ENCODE measurements at regions not wholly inside any gene's neighbourhood (a gene's known extent, or its start where the extent isn't known, plus 50 kb on each side); places are given as distances from the start of the nearest gene placed in this dataset.

DNA sequence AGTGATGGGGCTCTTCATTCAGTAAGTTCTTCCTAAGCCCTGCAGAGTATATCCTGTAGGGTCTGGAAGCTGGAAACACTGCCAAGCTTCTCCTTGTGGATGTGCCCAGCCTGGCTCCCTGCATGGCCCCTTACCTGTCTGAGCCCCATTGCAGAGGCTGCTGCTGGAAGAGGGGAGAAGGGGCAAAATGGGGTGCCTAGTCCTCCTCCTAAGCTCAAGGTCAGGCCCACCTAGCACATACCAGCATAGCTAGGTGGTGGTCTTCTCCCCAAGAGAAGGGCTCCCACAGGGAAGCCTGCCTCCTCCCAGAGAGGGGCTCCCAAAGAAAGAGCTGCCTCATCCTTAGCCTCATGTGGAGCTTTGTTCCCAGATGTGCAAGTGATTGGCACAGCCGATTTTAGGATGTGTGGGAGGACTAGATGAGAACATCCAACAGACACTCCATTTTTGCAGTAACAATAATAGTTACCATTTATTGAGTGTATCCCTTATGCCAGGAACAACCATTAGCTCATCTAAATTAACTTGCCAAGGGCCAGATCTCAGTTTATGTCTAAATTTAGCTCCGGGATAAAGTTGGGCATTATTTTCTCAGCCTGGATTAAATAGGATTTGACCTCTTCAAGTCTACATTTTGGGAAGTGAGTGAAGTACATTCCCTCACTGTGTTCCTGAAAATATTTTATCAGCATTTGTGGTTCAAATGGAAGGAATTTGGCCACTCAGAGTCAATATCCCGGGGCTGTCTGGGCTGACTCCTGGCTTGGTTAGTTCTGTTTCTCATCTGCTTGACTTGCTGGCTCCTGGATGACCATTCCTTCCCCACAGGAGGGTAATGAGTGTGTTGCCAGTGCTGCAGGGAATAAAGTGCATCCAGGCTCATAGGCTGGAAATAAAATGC is 291.1 kb upstream of the ROPN1 start:
- no peak for DNase-seq

DNA sequence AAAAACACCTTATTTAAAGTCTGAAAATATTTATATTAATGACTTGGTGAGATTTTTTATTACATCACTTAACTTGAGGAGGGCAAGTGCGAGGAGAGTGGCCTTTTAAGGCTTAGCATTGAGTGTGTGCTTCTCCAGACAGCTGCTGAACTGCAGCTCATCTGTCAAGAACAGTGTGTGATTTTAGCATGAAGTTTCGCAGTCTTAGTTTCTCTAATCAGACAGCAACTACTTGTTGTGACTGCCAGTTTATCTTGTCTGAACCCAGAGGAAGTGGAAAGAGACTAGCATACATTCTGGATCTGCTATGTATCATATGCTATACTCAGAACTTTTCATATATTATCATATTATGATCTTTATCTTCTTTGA is 291.7 kb upstream of the ROPN1 start:
- no peak for DNase-seq

DNA sequence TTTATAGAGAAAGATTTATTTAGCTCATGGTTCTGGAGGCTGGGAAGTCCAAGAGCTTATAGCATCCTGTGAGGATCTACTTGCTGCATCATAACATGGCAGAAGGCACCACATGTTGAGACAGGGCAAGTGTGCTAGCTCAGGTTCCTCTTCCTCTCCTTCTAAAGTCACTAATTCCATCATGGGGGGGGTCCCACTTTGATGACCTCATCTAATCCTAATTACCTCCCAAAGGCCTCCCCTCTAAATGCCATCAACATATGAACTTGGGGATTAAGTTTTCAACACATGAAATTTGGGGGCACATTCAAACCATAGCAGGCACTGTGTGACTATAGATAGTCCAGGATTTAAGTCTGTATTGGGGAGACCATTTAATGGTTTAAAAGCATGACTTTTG is 297.1 kb upstream of the ROPN1 start:
- no peak for DNase-seq

DNA sequence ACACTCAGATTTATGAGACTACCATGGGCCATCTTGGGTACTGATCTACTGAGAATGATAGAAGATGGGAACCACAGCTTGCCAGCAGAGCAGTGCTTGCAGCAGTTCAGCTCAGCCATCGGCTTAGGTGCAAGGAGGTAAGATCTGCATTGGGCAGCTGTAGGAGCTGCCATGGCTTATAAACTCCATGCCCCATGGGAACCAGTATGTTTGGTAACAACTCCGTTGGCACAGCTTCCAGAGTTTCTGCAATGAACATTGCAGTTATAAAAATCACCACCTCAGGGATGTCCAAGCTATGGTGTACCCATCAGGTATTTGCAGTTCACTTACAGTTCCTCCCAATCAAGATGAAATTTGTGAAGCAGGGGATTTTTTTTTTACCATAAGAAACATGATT is 299.1 kb upstream of the ROPN1 start:
- DNase-seq = no peak

DNA sequence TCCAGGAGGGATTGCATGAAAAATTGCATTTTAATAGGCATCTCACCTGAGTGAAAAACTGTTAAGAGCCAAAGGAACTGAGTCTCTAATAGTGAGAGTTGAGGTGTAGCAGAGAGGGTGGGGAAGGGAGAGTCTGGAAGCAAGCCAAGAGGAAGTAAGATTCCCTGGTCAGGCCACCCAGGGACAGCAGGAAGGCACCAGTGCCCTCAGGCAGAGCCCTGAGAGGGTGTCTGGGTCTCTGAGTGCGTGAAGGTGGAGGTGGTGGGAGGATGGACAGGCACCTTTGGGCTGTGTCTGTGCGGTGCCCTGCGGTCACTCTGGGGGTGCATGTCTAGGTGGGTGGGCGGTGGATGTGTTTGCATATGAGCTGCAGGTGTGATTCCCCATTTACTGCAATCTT is 300.4 kb upstream of the ROPN1 start:
- no peak for DNase-seq

DNA sequence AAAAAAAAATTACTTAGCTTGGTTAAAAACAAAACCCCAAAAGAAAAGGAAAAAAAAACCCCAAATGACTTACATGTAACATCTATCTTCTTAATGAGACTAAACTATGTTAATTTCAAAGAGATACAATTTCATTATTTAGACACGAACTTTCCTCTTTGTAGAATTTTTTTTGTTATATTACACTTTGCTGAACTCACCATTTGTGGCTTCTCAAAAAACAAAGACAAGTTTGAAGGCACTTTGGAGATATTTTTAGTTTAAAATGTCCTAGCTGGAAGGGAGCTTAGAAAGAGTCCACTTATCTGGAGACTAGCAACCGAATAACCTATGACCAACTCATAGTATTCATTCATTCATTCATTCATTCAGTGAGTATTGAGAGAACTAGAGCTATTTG is 301.7 kb upstream of the ROPN1 start:
- no peak for DNase-seq

DNA sequence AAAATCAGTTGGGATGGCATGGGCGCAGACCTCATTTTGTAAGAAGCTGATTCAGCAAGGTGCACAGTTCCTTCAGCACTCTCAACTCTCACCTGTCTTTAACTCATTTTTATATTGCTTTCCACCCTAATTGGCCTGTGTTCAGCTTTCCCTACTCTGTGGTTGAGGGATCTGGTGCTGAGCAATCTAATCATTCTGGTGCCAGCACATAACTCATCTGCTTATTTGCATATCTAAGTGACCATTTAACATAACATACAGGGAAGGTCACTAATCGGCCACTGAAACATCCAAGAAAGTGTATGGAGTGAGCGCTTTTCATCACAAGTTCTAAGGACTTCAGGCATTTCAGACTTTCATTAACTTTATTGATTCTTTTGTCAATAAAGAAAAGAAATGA is 303.4 kb upstream of the ROPN1 start:
- DNase-seq = no peak

DNA sequence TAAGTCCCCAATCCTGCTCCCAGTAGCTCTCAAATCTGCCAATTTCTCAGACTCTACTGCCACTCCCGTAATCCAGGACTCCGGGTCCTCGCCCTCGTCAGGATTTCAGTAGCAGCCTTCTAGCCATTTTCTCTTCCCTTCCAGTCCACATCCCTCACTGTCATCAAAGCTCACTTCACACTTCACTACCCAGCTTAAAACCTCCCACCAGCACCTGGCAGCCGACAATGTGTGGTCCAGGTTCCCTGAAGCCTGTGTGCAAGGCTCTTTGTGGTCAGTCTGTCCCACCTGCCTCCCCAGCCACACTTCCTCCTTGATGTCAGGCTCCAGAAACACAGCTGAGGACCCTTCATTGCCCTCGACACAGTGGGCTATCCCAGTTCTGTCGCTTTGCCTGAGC is 304.5 kb upstream of the ROPN1 start:
- no peak for DNase-seq

DNA sequence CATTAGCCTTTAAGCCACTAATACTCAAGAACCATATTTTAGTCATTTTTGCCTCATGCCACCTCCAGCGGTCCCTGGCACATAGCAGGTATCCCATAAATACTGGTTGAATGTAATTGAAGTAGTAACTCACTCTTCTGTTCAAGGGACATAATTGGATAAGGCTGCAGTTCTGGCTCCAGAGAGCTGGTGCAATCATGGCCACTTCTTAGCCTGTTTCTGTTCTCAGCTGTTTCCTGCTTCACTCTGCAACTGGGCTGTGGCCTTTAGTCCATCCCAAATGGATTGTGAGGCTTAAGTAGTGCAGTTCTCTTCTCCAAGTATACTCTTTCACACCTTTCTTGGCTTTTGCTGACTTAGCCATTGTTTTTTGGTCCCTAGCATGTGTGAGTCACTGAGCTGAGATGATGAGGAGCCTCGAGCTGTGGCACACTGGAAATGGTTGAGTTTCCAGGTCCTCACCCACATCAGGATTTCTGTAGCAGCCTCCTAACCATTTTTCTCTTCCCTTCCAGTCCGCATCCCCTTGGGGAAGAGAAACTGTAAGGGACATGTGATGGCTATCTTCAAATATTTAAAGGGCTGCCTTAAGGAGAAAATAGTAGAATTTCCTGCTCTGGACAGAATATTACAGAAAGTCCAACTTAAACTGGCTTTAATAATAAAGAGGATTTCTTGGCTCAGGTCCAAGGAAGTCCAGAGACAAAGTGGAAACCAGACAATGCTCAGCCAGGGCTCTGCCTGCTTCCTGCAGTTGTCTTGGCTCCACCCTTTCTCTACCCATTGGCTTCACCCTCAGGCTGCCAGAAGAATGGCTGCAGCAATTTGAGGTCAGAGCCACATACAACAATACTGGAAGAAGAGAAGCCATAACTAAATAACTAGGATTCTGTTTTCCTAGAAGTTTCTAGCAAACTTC is 305.4 kb upstream of the ROPN1 start:
- no peak for DNase-seq

DNA sequence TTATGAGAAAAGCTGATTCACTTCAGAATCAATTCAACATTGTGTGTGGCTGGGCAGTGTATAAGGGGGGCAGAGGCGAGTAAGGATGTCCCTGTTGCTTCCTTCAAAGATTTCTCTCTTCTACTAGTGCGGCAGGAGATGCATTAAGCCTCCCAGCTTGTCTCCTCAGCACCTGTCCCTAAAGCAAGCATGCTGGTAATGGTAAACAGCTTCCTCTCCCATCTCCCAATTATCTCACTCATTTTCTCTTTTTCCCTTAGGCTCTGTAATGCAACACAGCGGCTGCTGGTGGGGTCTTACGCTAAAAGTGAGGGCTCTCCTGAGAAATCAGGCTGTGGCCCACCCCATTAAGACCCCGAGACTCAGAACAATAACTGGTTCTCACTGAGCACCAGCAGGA is 306.4 kb upstream of the ROPN1 start:
- DNase-seq = no peak

DNA sequence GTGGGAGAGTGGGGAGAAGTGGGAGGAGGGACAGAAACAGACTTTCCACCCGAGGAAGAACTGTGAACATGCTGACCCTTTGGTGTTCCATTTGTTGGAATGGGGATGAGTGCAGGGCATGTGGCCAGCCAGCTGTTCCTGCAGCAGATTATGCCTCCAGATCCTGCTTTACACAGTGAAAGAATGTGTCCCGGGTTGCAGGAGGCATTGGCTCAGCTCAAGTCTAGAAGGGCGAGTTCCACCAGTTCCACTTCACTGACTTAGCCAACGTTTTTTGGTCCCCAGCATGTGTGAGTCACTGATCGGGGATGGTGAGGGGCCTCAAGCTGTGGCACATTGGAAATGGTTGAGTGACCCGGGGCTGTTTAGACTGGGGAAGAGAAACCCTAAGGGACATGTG is 307.0 kb upstream of the ROPN1 start:
- no peak for DNase-seq

DNA sequence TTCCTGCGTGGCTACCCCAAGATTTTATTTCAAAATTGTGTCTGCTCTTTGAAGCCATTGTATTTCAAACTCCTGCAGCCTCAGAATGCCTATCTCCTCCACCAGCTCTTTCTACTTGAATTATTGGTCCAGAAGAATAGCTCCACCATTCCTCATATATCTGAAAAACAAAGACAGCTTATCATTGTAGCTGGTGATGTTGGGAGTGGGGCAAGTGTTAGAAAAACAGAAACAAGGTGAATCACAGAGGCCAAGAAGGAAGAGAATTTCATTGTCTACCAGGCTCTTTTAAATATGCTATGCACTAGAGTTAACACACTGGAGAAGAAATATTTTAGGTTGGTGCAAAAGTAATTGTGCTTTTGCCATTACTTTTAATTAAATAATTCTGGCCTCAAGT is 307.9 kb upstream of the ROPN1 start:
- DNase-seq = no peak

DNA sequence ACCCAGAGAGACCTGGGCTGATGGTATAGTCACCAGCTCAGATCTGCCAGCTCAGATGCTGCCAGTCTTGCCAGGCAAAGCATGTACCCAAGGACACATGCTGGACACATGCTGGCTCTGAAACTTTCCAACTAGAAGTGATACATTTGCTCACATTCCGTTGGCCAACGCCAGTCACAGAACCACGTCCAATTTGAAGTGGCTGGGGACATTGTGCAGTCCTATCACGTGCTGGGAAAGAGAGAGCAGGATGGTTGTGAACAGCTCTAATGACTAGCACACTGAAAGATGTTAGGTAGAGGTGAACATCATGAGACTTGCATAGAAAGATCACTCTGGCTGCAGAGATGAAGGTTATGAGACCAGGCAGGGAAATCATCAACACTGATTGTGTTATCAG is 308.5 kb upstream of the ROPN1 start:
- no peak for DNase-seq

DNA sequence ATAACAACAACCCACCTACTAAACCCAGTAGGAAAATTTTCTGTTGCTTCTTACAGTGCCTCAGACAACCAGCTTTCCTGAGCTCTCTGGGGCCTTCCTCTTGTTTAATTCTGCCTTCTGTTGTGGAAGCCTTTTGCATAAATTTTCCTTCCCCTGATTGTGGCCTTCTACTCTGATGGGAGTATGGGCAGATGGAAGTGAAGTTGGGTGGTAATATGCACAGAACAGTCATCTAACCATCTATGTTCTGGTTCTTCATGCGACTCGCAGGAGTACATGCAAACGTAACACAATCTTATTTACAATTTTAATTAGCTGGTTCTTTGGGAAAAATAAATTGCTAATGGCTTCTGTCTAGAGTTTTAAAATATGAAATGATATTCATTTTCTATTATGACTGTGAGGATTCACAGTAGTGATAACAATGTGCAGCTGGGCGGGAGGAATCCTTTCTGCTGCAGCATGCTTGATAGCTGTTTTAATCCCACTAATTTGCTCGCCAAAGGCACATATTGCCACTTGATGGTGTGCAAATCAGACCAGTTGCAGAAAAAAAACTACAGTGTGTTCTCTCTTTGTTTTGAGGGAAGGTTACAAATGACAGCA is 311.5 kb upstream of the ROPN1 start:
- no peak for DNase-seq

DNA sequence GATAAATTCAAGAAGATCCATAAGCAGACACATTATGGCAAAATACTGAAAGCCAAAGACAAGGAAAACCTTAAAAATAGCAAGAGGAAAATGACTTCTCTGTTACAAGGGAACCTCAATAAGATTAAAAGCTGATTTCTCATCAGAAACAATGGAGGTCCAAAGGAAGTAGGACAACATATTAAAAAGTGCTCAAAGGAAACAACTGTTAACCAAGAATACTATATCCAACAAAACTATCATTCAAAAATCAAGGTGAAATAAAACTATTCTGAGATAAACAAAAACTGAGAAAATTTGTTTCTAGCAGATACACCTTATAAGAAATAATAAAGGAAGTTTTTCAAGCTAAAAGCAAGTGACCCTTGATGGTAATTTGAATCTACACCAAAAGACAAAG is 314.7 kb upstream of the ROPN1 start:
- no peak for DNase-seq

DNA sequence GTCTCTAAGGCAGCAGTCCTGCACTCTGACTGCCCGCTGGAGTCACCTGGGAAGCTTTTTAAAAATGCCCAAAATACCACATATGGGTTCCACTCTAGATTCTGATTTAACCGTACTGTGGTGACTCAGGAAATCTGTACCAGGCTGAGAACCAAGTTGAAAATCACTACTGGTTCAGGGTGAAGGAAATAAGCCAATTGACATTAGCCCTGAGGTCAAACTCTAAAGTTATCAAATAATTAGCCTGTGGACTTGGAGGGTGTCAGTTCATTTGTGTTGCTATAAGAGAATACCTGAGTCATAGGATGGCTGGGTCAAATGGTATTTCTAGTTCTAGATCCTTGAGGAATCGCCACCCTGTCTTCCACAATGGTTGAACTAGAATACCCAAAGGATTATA is 321.7 kb upstream of the ROPN1 start:
- no peak for DNase-seq

DNA sequence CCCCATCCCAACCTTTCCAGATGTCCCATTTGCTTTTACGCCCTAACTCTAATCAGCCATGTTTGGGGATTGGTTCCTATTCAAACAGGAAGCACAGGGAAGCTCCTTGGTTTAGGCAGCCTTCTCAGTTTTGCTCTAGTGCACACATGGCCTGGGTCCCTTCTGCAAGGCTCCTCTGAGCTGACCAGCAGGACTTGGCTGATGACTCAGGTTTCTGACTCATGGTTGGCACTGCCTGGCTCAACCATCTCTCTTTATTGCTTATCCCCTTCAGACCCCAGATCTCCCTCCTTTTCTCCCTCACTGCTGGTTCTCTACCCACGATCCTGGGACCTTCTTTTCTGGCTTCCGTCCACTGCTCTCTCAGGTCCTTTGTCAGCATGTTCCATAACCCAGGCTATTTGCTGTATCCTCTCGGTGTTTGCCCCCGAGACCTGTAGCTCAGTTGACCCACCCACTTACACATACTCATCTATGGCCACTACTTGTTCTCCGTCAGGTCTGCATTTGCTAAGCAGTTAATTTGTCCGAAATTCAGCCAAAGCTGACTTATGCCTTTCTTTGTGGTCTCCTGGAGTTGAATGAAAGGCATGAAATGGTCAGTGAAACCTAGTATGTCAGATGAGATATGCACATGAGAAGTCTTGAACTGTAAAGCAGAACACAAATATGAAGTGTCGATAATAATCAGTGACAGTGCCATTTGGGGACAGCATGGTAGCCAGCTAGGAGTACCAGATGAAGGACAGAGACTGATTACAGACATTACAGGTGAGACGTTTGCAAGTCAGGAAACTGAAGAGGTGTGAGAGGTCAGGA is 323.5 kb upstream of the ROPN1 start:
- DNase-seq = no peak

DNA sequence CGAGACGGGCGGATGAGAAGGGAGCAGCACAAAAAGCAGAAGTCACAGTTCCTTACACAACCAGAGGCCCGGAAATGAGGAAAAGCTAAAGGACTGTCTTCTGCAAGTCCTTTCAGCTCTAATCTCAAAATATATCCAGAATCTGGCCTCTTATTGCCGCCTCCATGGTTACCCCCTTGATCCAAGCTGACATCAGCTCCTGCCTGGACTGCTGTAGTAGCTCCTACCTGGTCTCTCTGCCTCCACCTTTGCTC is 324.0 kb upstream of the ROPN1 start:
- no peak for DNase-seq

DNA sequence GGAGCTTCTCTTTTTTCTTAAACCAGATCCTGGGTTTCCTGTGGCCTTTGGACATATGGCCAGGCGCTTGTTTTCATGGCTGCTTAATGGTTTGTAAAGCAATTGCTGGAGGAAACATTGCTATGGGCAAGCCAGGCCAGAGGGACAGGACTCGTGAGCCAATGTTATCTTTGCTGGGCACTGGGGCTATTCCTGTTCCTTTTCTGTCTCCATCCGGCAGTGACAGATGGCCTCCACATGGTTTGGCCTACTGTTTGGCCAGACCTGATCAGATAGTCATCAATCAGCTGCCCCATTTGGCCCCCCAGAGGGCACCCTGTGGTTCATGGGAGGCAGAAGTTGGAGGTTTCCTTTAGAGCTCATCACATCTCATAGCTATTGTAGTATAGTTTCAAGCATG is 326.1 kb upstream of the ROPN1 start:
- DNase-seq = no peak

DNA sequence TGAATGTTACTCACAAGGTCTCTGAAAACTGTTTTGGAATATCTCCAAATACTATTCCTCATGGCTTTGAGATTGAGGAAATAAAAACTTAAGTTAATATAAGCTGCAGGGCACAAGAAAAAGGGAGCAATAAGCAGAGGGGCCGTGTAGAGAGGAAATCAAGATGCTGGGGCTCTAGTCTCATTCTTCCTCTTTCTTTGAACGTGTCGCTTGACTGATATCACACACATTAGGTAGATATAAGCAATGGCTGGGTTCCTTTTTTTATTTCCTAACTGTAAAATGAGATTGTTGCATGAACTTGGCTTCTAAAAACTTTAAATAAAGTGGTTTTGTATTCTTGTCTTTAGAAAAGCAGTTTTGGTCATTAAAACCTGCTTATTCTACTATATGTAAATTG is 326.7 kb upstream of the ROPN1 start:
- DNase-seq = no peak

DNA sequence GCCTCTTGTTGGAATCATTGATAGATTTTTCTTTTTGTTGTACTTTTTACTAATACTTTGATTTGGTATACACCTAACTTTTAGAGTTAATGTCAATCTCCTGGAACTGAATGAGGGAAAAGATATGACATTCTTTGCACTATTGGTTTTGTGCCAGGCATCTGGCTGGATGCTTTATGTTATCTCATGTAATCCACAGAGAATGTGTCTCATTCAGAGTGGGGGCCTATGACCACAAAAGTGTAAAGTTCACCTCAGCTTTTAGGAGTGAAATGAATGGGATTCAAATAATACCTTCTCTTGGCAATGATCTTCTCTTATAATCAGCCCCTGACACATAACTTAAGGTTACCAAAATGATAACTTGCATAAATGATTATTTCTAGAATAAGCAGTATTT is 329.1 kb upstream of the ROPN1 start:
- DNase-seq = no peak

DNA sequence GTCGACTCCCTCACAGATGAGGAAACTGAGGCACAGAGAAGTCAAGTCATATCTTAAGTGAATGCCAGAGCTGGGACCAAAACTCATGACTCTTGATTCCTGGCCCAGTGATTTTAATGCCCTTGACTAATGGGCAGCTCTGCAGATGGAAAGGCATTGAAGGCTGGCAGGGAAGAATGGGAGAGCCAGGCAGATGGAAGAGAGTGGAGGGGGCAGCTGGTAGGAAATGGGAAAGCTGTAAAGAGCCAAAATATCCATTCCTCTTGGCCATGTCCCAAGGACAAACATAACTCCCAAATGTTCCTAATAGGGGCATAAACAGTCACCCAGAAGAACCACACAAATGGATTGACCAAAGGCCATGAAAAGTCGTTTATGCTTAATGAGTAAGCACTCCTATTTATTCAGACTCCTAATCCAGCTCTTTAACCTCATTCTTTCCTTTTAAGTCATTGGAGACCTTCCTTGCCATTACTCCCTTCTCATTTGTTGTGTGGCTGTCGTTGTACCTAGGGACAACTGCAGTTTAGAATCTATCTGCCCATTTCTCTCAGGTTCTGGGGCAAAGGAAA is 330.5 kb upstream of the ROPN1 start:
- DNase-seq = no peak

DNA sequence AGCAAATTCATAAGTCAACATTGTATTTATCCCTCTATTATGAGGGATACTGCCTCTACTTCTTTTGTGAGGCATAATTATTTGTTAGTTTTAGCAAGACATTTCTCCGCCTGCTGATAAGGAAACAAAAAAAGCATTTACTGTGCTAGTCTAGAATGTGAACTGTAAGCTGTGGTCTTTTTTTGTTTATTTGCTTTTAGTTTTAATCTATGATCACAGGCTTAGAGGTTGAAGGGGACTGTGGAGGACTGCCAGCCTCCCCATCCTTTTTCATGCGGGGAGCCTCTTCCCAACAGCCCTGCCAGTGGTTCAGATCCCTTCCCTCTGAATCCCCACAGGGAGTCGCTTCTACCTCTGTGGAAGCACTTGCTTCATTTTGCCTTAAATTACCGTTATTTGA is 331.0 kb upstream of the ROPN1 start:
- DNase-seq = no peak
